HG02973 (cell line): ENCODE measurements at regions not wholly inside any gene's neighbourhood (a gene's known extent, or its start where the extent isn't known, plus 50 kb on each side); places are given as distances from the start of the nearest gene placed in this dataset.

Experiments used
- ATAC-seq: cut with Tn5 transposase; IDR thresholded peaks from one replicate; pipeline ENCODE4 v1.9.1; 2021; ENCODE audit warnings: moderate library complexity; ENCODE audit not compliant: unreplicated experiment

DNA sequence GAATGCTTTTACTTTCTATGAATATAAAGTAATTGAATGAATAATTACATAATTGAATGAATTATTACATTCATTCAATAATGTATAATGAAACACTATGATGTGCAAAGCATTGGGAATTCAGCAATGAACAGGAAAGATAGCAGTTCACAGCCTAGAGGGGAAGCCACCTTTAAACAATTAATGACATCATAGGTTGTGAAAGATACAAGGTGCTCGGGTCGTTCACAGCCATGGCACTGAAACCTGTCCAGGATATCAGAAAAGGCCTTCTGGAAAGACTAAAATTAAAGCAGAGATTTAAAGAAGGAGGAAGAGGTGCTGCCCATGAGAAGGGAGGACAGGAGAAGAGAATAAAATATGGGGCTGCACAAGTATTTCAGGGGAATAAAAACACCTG is 171.4 kb upstream of the KLF4 start:
- ATAC-seq, result no peak

DNA sequence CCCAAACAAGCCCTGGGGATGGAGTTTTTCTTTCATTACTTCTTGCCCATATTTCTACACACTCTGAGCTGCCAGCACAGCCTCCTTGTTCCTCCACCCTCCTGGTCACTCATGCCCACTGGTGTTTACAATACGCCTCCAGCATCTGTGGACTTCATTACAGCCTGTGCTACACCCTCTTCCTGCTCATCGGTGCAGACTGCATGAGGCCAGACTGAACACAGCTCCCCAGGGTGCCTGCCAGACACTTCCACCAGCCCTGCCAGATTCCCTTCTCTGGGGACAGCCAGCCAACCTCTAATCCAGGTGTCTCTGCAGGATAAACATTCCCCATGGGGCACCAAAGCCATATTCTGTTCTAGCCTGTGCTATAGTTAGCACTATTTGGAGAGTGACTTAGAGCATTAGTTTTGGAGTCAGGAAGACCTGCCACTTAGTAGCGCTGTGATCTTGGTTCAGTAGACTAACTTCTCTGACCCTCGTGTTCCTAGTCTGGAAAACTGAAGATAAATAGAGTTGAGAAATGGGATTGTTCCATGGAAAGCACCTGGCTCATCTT is 163.8 kb upstream of the KLF4 start:
- no peak for ATAC-seq

DNA sequence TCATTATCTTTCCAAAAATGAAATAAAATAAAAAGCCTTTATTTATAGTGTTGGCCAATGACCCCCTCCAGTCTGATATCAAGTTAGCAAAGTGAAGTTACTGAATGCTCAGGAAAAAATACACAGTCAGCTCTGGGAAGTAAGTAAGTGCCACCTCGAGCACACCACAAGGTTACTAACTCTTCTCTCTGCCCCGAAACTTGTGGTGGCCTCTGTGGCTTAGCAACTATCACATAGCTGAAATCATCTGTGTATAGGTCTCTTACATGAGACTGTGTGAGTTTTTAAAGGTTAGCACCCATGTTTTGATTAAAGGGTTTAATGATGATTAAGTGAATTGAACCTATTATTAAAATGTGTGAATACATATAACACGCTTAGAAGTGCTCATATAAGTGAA is 161.4 kb upstream of the KLF4 start:
- no peak for ATAC-seq

DNA sequence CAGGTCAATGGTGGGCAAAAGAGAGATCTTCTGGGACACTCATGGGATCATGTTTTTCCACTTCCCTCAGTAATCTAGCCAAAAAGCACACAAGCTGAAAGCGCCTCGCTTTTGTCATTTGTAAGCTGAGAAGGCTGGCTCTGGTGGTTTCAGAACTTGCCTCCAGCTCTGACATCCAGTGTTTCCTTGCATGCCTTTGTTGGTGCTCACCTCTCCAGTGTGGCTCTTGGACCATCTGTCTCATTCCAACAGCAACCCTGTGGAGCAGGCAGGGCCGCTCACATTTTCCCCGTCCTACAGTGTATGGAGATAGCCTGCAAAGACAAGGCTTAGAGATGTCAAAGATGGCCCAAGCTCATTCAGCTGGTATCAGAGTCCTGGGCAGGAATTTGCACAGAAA is 160.8 kb upstream of the KLF4 start:
- ATAC-seq, result no peak

DNA sequence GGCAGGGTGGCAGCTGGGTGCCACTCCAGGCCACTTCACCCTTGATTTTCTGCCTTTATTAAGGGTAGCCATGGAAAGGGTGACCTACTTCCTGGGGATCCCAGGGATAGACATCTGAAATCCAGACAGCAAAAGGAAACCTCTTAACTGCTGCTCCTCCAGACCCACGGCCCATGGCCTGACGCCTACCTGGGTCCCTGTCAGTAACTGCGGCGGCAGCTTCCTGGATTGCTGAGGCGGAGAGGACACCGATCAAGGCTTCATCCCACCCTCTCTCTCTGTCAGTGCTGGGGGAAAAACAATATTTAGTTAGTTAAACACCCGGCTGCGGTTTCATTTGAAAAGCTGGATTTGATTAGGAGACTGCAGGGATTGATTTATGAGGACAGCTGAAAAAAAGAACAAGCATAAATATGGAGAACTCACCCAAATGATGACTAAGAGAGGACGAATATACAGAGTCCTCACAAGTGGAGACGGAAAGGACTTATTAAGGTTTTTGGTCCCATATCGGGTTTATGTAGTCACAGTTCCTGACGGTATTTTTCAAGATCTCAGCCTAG is 158.7 kb upstream of the KLF4 start:
- ATAC-seq, result no peak

DNA sequence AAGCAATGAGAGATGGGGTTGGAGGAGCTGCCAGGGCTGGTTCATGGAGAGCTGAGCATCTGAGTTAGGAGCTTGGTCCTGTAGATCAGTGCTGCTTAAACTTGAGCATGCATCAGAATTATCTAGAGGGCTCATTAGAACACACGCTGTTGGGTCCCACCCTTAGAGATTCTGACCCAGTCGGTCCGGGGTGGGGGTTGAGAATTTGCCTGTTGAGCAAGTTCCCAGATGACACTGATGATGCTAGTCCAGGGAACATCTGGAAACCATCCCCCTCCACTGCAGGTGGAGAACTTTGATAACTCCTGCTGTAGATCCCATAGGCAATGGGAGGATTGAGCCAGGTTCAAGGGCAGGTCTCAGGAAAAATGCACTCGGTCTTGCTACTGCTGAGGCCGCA is 158.0 kb upstream of the KLF4 start:
- ATAC-seq, result no peak

DNA sequence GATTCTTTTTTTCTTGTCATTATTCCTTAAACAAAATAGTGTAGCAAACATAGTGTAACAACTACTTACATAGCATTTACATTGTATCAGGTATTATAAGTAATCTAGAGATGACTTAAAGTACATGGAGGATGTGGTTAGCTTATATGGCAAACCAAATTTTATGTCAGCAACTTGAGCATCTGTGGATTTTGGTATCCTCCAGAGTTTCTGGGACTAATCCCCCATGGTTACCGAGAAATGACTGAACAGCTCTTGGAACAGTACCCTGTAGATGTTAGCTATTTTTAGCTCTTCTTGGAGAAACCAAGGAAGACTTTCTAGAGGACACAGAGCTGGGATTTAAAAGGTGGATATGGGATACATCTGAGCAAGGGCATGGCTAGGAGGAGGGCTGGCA is 157.6 kb upstream of the KLF4 start:
- ATAC-seq, result no peak

DNA sequence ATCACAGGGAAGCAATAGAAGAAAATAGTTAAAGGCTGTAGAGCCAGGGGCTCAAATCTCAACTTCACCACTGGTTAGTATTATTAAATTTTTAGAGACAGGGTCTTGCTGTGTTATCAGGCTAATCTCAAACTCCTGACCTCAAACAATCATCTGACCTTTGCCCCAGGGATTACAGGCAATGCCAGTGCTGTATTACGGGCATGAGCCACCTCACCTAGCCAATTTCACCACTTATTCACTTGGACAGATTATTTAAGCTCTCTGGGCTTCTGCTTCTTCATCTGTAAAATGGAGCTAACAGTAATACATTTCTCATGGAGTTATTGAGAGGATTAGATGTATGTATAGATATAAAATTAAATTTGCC is 155.9 kb upstream of the KLF4 start:
- ATAC-seq, result no peak

DNA sequence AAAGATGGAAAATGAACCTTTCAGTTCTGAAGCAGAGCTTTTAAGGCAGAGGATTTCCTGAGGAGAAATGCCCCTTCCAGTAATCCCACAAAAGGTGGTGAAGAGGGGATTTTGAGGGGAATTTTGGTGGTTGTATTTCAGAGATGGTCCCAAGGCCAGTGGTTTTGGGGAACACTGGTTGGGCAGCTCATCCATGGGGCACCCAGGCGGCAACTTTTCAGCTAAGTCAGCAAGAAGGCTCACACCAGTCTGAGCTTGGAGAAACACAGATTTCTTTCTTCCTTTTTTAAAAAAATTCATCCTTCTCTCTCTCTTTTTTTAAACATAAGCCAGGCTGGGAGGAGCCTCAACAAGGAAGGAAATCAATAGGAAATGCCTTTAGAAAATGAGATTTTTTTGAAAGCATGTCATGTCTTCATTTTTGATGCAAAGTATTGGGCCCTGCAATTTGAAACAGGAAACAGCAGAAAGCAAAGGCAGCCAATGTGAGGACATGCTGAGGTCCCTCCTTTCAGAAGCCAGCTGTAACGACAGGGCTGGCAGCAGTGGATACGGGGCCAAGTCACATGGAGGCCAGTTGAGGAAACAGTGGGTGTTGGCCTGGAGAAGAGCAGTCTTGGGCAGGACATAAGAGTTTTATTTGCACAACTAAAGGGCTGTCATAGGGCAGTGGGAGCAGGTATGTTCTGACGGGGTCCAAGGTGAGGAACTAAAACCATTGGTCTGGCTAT is 155.3 kb upstream of the KLF4 start:
- no peak for ATAC-seq

DNA sequence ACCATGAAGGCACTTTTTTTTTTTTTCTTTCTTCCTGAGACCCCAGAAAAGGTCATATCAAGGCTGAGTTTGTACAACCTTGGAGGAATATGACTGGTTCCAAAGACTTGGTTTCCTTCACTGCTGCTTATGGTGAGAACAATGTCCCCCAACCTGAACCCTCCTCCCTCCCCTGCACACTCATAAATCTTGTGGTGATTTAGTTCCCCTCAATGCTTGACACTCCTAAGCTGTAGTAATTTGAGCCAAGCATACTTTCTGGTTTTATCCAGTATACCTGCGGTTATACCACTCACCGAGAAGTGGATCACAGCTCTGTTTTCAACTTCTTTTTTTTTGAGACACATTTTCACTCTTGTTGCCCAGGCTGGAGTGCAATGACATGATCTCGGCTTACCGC is 149.9 kb upstream of the KLF4 start:
- ATAC-seq, result no peak

DNA sequence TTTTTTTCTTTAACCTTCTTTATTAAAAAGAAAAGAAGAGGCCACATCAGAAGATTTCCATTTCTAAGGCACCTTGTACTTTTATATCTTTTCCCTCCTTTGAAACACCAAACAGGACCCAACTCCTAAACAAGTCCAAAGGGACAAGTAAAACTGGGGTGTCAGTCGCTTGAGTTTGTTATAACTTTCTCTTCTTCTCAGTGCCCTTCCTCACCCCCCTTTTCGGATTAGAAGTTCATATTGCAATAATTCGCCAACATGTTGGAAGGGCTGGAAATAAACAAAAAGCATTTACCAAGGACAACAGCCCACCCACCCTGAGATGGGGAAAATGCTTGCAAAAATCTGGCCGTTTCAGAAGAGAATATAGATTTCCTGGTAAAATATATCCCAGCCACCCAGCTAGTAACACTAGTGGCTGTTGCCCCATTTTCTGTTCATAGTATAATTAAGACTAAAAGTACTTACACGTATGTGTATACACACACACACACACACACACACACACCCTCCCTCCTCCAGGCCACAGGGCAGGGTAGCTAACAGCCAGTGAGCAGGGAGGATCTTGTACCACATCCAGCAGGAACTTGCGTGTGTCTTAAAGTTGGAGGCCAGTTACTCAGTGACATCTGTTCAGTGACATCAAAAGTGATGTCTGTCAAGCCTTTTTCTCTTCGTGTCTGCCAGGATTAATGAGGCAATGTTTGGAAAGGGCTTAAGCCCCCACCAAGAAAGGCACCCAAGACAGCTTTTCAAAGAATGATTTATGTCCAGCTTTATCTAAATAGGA is 149.1 kb upstream of the KLF4 start:
- no peak for ATAC-seq

DNA sequence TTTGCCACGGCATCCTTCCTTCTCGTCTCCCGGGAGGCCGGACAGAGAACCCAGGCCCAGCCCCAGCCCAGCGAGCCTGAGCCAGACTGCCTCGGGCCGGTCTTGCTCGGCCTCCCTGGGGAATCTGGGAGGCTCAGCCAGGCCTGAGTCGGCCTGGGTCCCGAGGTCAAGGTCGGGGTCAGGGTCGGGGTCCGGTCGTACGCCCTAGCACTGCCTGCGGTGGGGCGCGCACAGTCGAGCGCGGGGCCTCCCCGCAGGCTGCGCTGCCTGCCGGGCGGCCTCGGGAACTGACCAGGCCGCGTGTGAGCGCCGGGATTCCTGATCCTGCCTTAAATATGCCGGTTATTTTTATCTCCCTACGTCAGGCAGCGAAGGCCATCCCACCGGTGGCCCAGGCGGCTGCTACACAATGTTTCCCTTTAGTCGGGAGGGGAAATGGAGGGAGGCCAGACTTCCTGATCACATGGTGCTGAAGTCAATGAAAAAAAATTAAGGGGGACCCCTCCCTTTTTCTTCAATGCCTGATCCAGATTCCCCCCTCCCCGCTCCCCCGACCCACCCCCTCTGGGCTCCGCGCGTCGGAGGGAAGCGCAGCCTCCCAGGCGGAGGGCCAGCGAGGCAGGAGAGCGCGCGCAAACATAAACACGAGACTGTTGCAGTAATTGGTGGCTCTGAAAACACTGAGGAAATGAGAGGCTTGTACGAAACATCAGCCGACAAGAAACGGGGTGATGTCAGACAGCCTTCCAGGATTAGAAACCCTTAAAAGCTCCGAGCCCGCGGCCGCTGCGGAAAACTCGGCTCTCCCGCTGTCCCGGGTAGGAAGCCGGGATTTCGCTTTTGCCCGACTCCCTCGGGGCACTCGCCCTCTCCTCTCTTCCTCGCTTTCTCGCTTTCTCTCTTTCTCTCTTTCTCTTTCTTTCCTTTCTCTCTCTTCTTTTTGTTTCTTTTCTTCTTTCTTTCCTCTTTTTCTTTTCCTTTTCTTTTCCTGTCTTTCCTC is 148.2 kb upstream of the KLF4 start:
- no peak for ATAC-seq

DNA sequence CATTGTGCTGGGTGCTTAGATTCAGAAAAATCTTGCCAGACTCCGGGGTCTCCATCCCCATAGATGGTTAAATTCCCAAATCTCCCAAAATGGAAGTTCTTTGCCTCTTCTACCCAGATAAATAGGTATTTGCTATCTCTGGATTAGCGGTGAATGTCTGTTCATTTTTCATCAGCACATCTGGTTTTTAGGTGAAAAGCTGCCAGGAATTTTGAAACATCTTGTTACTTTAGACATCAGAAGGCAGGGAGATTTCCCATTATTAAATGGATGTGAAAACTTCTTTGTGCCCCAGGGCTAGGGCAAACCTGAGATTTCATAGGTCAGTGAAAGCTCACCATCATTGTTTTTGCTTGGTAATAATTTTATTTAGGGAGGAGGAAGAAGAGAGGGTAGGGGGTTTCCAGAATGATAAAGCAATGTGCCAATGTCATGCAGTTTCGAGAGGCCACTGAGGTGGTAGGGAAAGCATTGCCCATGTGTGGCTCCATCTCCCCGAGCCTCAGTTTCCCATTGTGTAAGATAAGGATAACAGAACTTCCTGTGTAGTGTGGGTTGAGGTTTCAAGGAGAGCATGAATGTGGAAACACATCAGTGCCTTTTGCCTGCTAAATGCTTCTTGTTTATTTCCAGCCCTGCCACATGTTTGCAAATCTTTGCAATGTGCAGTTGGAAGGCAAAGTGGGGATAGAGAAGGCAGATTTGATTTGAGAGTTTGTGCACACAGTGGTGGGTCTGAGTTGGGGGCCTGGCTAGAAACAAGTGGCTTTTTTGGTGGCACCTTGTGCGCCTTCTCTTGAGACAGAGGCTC is 147.2 kb upstream of the KLF4 start:
- ATAC-seq, result no peak

DNA sequence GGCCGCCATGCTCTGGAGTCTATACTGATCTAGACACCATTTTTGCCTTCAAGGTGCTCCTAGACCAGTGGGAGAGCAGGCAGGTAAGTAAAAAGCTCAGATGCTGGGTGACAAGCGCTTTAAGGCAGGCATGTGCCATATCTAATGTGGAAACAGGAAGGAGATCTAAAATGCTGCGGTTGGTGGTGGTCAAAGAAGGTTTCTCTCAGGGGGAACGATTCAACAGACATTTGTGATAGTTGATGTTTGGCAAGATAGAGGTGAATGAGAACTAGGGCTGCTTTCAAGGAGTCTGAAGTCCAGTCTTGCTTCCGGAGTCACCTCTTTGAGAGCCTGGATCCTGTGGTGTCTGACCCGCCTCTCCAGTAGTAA is 146.2 kb upstream of the KLF4 start:
- no peak for ATAC-seq

DNA sequence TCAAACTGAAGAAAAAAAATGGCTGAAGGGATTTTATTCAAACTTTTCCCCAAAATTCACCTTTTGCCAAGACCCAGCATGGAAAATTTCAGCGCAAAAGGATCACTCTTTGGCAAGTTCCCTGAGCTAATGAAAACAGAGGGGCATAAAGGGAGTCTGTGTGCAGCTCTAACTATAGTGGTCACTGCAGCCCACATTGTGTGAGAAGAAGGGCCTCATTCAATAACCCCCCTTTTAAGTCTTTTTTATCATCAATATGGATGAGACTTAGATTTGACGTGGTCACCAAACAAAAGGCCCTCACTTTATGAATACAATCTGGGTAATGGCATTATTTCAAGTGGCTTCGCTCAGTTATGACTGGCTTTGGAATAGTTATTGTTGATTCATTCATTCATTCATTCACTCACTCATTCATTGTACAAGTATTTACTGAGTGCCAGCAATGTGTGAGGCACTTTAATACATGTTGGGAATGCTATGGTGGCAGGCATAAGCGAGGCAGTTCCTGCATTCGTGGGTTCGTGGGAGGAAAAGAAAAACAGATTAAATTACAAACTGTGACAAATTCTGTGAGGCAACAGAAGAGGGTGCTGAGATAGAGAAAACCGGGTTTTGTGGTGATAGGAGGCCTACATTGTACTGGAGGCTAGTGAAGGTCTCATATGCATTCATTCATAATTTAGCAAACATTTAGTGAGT is 145.7 kb upstream of the KLF4 start:
- ATAC-seq, result no peak

DNA sequence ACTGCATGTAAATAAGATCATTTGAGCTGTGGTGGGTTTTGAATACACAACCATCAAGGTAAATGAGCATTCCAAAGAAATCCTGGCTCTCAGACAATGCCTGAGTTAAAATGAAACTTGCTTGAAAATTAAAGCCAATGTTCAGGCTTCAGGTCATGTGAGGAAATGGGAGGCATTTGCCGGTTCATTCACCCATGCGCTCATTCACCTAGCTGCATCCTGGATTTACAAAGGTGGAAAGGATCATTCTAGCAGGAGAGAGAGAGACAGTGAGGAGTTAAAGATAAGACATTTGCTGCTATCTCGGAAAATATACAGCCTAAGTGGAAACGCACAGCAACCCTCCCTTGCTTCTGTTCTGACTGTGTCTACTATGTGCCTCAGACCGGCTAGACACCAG is 143.8 kb upstream of the KLF4 start:
- ATAC-seq, result no peak

DNA sequence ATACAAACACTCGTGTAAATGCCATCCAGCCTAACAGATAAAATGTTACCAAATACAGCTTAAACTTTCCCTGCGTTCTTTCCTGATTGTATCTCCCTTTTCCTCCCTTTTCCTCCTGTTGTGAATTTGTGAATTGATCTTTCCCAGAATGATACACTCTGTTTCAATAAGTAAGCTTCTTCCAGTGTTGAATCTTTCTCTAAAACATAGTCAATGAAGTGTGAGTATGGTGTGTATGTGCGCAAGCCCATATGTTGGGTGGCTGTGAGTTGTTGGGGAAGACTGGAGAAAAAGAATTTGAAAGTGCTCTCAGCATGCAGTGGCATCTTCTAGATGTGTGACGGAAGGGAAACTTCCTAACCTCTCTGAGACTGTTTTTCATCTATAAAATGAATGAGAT is 143.1 kb upstream of the KLF4 start:
- ATAC-seq, result no peak

DNA sequence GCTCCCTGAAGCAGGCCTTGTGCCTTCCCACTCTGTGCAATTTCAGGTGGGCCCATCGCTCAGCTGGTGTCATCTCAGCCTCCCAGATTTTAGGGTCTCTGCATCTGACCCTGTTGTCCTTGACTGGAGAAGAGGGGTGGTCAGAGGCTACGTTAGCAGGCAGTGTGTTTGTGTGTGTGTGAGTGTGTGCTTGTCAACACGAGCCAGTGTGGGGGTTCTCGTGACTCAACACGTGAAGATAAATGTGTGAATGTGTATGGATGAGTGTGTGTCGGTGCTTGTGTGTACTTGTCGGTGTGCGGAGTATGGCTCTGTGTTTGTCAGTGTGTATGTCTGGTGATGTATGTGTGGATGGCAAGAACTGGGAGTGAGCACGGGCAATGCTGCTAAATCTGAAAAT is 142.6 kb upstream of the KLF4 start:
- no peak for ATAC-seq

DNA sequence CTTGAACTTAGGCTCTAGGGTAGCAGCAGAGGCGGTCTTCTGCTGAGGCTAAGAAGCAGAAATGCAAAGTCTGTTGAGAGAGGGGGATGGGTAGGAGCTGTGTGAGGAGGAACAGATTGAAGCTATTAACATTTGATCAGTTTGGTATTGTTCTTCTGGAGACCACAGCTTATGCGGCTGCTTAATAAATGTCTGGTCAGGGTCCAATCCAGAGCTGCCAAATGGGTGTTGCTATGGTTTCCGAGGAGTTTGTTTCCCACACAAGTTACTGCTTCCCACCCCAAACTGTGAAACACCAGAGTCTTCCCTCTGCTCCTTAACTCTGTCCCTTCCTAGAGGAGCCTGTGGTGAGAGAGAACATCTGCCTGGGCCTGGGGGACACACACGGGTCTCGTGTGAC is 142.2 kb upstream of the KLF4 start:
- no peak for ATAC-seq

DNA sequence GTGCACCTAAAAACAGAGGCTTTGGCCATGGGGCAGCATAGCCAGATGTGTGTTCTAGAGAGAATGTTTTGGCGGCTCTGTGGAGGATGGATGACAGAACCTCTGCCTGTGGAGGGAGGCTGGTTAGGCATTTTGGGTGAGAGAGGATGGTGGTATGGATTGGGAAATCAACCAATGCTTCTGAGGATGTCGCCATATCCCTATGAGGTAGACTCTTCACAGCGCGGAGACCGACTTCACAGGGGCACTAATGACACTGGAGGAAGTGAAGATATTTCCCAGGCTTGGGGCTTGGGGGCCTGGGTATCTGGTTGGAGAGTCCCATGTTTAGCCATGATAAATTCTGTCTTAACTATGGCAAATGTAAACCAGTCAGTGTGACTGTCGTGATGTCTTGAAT is 140.6 kb upstream of the KLF4 start:
- ATAC-seq, result no peak
